ENCODE measurements at regions not wholly inside any gene's neighbourhood (a gene's known extent, or its start where the extent isn't known, plus 50 kb on each side); places are given as distances from the start of the nearest gene placed in this dataset.

- DNase-seq = no peak
- WGBS, 5 donors = 62 to 84% (median 80%) methylated on average over 6 of the region's 6 CpGs
- H3K27me3 ChIP-seq (replicated peaks in 1 of 7) = no peaks in the 10 kb centered on the region
- H3K9me3 ChIP-seq = no peaks in the 10 kb centered on the region
- H3K4me1 ChIP-seq = no peaks in the 10 kb centered on the region
- H3K27ac ChIP-seq = no peak overlapping the region
- no peaks in the 10 kb centered on the region for H3K36me3 ChIP-seq
- H3K4me3 ChIP-seq = no peak overlapping the region
- no peak for TF ChIP-seq POLR2A (IDR thresholded peaks at IDR 0.05)
- no peak for TF ChIP-seq CTCF (IDR thresholded peaks at IDR 0.05 in 8 of 11, conservative IDR thresholded peaks at IDR 0.05 in 3 of 11)
- no peak for TF ChIP-seq POLR2AphosphoS5 (IDR thresholded peaks at IDR 0.05)
- intact Hi-C loops (cut with DNase I; ENCODE audit: low total_unique reads) = no loop called here
These were observed 316.2 kb upstream of the FIGN start for GRCh38 chr2:164052006-164052405.

GRCh38 chr2:164048729-164049128, 312.9 kb upstream of the FIGN start:
- Histone ChIP-seq H3K4me3 (no peak overlapping the region), H3K27me3 (replicated peaks in 1 of 7) (no peaks in the 10 kb centered on the region), H3K9me3 (no peaks in the 10 kb centered on the region), H3K36me3 (no peaks in the 10 kb centered on the region), H3K27ac (no peak overlapping the region), H3K4me1 (no peaks in the 10 kb centered on the region)
- no peak for DNase-seq
- intact Hi-C loops (cut with DNase I; ENCODE audit: low total_unique reads) = no loop called here
- no peak for TF ChIP-seq POLR2A (IDR thresholded peaks at IDR 0.05)
- TF ChIP-seq POLR2AphosphoS5 (IDR thresholded peaks at IDR 0.05) = no peak
- no peak for TF ChIP-seq CTCF (IDR thresholded peaks at IDR 0.05 in 8 of 11, conservative IDR thresholded peaks at IDR 0.05 in 3 of 11)

- peaks cover 0 to 12% (median 4%) of the 10 kb centered on the region in 8 donors for H3K9me3 ChIP-seq
- 64 to 100% (median 95%) methylated on average over 2 of the region's 2 CpGs for WGBS, 5 donors
- no peaks in the 10 kb centered on the region for H3K27me3 ChIP-seq (replicated peaks in 1 of 7)
- H3K4me3 ChIP-seq = no peak overlapping the region
- H3K36me3 ChIP-seq = no peaks in the 10 kb centered on the region
- H3K27ac ChIP-seq = no peak overlapping the region
- TF ChIP-seq POLR2AphosphoS5 (IDR thresholded peaks at IDR 0.05) = no peak
- TF ChIP-seq POLR2A (IDR thresholded peaks at IDR 0.05) = no peak
- TF ChIP-seq CTCF (IDR thresholded peaks at IDR 0.05 in 8 of 11, conservative IDR thresholded peaks at IDR 0.05 in 3 of 11) = no peak
- intact Hi-C loops (cut with DNase I; ENCODE audit: low total_unique reads) = no loop called here
- no peaks in the 10 kb centered on the region for H3K4me1 ChIP-seq
- DNase-seq = no peak
These were observed 310.2 kb upstream of the FIGN start for GRCh38 chr2:164046040-164046439.

- DNase-seq = no peak
- intact Hi-C loops (cut with DNase I; ENCODE audit: low total_unique reads) = no loop called here
These were observed 308.8 kb upstream of the FIGN start for GRCh38 chr2:164044622-164045021.

More at GRCh38 chr2:164044622-164045021, 308.8 kb upstream of the FIGN start:
- Histone ChIP-seq H3K27me3 (replicated peaks in 1 of 7) (no peaks in the 10 kb centered on the region), H3K36me3 (no peaks in the 10 kb centered on the region), H3K4me1 (no peaks in the 10 kb centered on the region), H3K9me3 (peaks cover 0 to 23% (median 4%) of the 10 kb centered on the region in 8 donors), H3K27ac (no peak overlapping the region), H3K4me3 (no peak overlapping the region)
- WGBS, 5 donors = 77 to 96% (median 90%) methylated on average over 2 of the region's 2 CpGs
- no peak for TF ChIP-seq POLR2AphosphoS5 (IDR thresholded peaks at IDR 0.05)
- TF ChIP-seq CTCF (IDR thresholded peaks at IDR 0.05 in 8 of 11, conservative IDR thresholded peaks at IDR 0.05 in 3 of 11) = no peak
- TF ChIP-seq POLR2A (IDR thresholded peaks at IDR 0.05) = no peak

Data from spleen (tissue), 11 donors.